ENCODE measurements at regions not wholly inside any gene's neighbourhood (a gene's known extent, or its start where the extent isn't known, plus 50 kb on each side); places are given as distances from the start of the nearest gene placed in this dataset.

- Histone ChIP-seq H3K4me1 (ENCODE audit: control insufficient read depth, insufficient read depth, low read depth, low read length) (no peaks in the 10 kb centered on the region), H2BK5ac (ENCODE audit: low read depth, low read length, poor library complexity, severe bottlenecking) (no peak overlapping the region), H2AFZ (ENCODE audit: low read depth, low read length) (no peak overlapping the region), H3K4me3 (ENCODE audit: insufficient read depth in 1 of 2, low read depth in 1 of 2, low read length in 2 of 2) (no peak overlapping the region), H2BK120ac (ENCODE audit: low read depth, low read length) (no peak overlapping the region), H3K36me3 (ENCODE audit: control insufficient read depth in 1 of 2, insufficient read depth in 2 of 2, low read depth in 1 of 2, low read length in 2 of 2) (no peaks in the 10 kb centered on the region), H2AK5ac (ENCODE audit: low read length, severe bottlenecking) (no peak overlapping the region), H3K4me2 (ENCODE audit: low read length, poor library complexity, severe bottlenecking) (no peak overlapping the region), H3K9ac (ENCODE audit: low read length) (no peak overlapping the region), H3K14ac (ENCODE audit: low read length in 2 of 2) (no peak overlapping the region), H4K91ac (ENCODE audit: low read length) (no peak overlapping the region), H4K8ac (ENCODE audit: low read length) (no peak overlapping the region), H2BK12ac (ENCODE audit: low read length in 2 of 2) (no peak overlapping the region), H3K18ac (ENCODE audit: low read depth in 1 of 2, low read length in 2 of 2) (no peak overlapping the region), H3K4ac (ENCODE audit: low read depth in 1 of 2, low read length in 2 of 2) (no peak overlapping the region), H3K23ac (ENCODE audit: low read length in 2 of 2) (no peak overlapping the region), H3K27me3 (ENCODE audit: control insufficient read depth in 1 of 2, insufficient read depth in 1 of 2, low read length in 2 of 2) (no peaks in the 10 kb centered on the region), H3K9me3 (ENCODE audit: control insufficient read depth, low read length) (no peaks in the 10 kb centered on the region), H3K79me1 (replicated peaks; ENCODE audit: low read length, poor library complexity, severe bottlenecking) (no peaks in the 10 kb centered on the region), H3K27ac (ENCODE audit: low read length, poor library complexity, severe bottlenecking) (no peak overlapping the region), H2BK15ac (ENCODE audit: low read depth, poor library complexity, severe bottlenecking) (no peak overlapping the region)
- no peak for DNase-seq
- WGBS, result 82% methylated on average over 3 of the region's 5 CpGs
Observed at GRCh38 chr18:1604751-1605150, 700.1 kb downstream of the ADCYAP1 start.

- Histone ChIP-seq H2BK5ac (ENCODE audit: low read depth, low read length, poor library complexity, severe bottlenecking) (no peak overlapping the region), H3K4me2 (ENCODE audit: low read length, poor library complexity, severe bottlenecking) (no peak overlapping the region), H2BK12ac (ENCODE audit: low read length in 2 of 2) (no peak overlapping the region), H3K79me1 (replicated peaks; ENCODE audit: low read length, poor library complexity, severe bottlenecking) (no peaks in the 10 kb centered on the region), H3K9me3 (ENCODE audit: control insufficient read depth, low read length) (no peaks in the 10 kb centered on the region), H3K9ac (ENCODE audit: low read length) (no peak overlapping the region), H2AFZ (ENCODE audit: low read depth, low read length) (no peak overlapping the region), H3K23ac (ENCODE audit: low read length in 2 of 2) (no peak overlapping the region), H2BK15ac (ENCODE audit: low read depth, poor library complexity, severe bottlenecking) (no peak overlapping the region), H3K14ac (ENCODE audit: low read length in 2 of 2) (no peak overlapping the region), H3K4me1 (ENCODE audit: control insufficient read depth, insufficient read depth, low read depth, low read length) (no peaks in the 10 kb centered on the region), H4K91ac (ENCODE audit: low read length) (no peak overlapping the region), H3K4ac (ENCODE audit: low read depth in 1 of 2, low read length in 2 of 2) (no peak overlapping the region), H2BK120ac (ENCODE audit: low read depth, low read length) (no peak overlapping the region), H3K36me3 (ENCODE audit: control insufficient read depth in 1 of 2, insufficient read depth in 2 of 2, low read depth in 1 of 2, low read length in 2 of 2) (no peaks in the 10 kb centered on the region), H3K27ac (ENCODE audit: low read length, poor library complexity, severe bottlenecking) (no peak overlapping the region), H4K8ac (ENCODE audit: low read length) (no peak overlapping the region), H2AK5ac (ENCODE audit: low read length, severe bottlenecking) (no peak overlapping the region), H3K27me3 (ENCODE audit: control insufficient read depth in 1 of 2, insufficient read depth in 1 of 2, low read length in 2 of 2) (no peaks in the 10 kb centered on the region), H3K4me3 (ENCODE audit: insufficient read depth in 1 of 2, low read depth in 1 of 2, low read length in 2 of 2) (no peak overlapping the region), H3K18ac (ENCODE audit: low read depth in 1 of 2, low read length in 2 of 2) (no peak overlapping the region)
- no peak for DNase-seq
- 74% methylated on average over 3 of the region's 3 CpGs for WGBS
Observed at GRCh38 chr18:1618364-1618763, 713.7 kb downstream of the ADCYAP1 start.

GRCh38 chr18:1619507-1619906 is 714.8 kb downstream of the ADCYAP1 start:
- no peak for DNase-seq
- H3K18ac ChIP-seq (ENCODE audit: low read depth in 1 of 2, low read length in 2 of 2), result no peak overlapping the region
- no peaks in the 10 kb centered on the region for H3K4me1 ChIP-seq (ENCODE audit: control insufficient read depth, insufficient read depth, low read depth, low read length)
- no peaks in the 10 kb centered on the region for H3K9me3 ChIP-seq (ENCODE audit: control insufficient read depth, low read length)
- WGBS, result 62% methylated on average over 4 of the region's 5 CpGs
- H4K91ac ChIP-seq (ENCODE audit: low read length), result no peak overlapping the region
- no peak overlapping the region for H4K8ac ChIP-seq (ENCODE audit: low read length)
- H2AFZ ChIP-seq (ENCODE audit: low read depth, low read length), result no peak overlapping the region
- no peak overlapping the region for H3K9ac ChIP-seq (ENCODE audit: low read length)
- no peak overlapping the region for H2BK12ac ChIP-seq (ENCODE audit: low read length in 2 of 2)
- no peak overlapping the region for H3K4ac ChIP-seq (ENCODE audit: low read depth in 1 of 2, low read length in 2 of 2)
- H3K4me2 ChIP-seq (ENCODE audit: low read length, poor library complexity, severe bottlenecking), result no peak overlapping the region
- H3K36me3 ChIP-seq (ENCODE audit: control insufficient read depth in 1 of 2, insufficient read depth in 2 of 2, low read depth in 1 of 2, low read length in 2 of 2), result no peaks in the 10 kb centered on the region
- H2AK5ac ChIP-seq (ENCODE audit: low read length, severe bottlenecking), result no peak overlapping the region
- H3K4me3 ChIP-seq (ENCODE audit: insufficient read depth in 1 of 2, low read depth in 1 of 2, low read length in 2 of 2), result no peak overlapping the region
- H3K79me1 ChIP-seq (replicated peaks; ENCODE audit: low read length, poor library complexity, severe bottlenecking), result no peaks in the 10 kb centered on the region
- H3K14ac ChIP-seq (ENCODE audit: low read length in 2 of 2), result no peak overlapping the region
- no peak overlapping the region for H2BK120ac ChIP-seq (ENCODE audit: low read depth, low read length)
- no peaks in the 10 kb centered on the region for H3K27me3 ChIP-seq (ENCODE audit: control insufficient read depth in 1 of 2, insufficient read depth in 1 of 2, low read length in 2 of 2)
- H2BK5ac ChIP-seq (ENCODE audit: low read depth, low read length, poor library complexity, severe bottlenecking), result no peak overlapping the region
- no peak overlapping the region for H3K23ac ChIP-seq (ENCODE audit: low read length in 2 of 2)
- H3K27ac ChIP-seq (ENCODE audit: low read length, poor library complexity, severe bottlenecking), result no peak overlapping the region
- no peak overlapping the region for H2BK15ac ChIP-seq (ENCODE audit: low read depth, poor library complexity, severe bottlenecking)

GRCh38 chr18:1624612-1625011 is 719.9 kb downstream of the ADCYAP1 start:
- Histone ChIP-seq H3K9me3 (ENCODE audit: control insufficient read depth, low read length) (peaks cover 10% of the 10 kb centered on the region), H3K9ac (ENCODE audit: low read length) (no peak overlapping the region), H3K18ac (ENCODE audit: low read depth in 1 of 2, low read length in 2 of 2) (no peak overlapping the region), H3K36me3 (ENCODE audit: control insufficient read depth in 1 of 2, insufficient read depth in 2 of 2, low read depth in 1 of 2, low read length in 2 of 2) (no peaks in the 10 kb centered on the region), H3K27me3 (ENCODE audit: control insufficient read depth in 1 of 2, insufficient read depth in 1 of 2, low read length in 2 of 2) (no peaks in the 10 kb centered on the region), H3K79me1 (replicated peaks; ENCODE audit: low read length, poor library complexity, severe bottlenecking) (no peaks in the 10 kb centered on the region), H3K4me1 (ENCODE audit: control insufficient read depth, insufficient read depth, low read depth, low read length) (no peaks in the 10 kb centered on the region), H2BK5ac (ENCODE audit: low read depth, low read length, poor library complexity, severe bottlenecking) (no peak overlapping the region), H4K91ac (ENCODE audit: low read length) (no peak overlapping the region), H3K14ac (ENCODE audit: low read length in 2 of 2) (no peak overlapping the region), H2BK120ac (ENCODE audit: low read depth, low read length) (no peak overlapping the region), H2AK5ac (ENCODE audit: low read length, severe bottlenecking) (no peak overlapping the region), H2BK12ac (ENCODE audit: low read length in 2 of 2) (no peak overlapping the region), H2BK15ac (ENCODE audit: low read depth, poor library complexity, severe bottlenecking) (no peak overlapping the region), H3K4me3 (ENCODE audit: insufficient read depth in 1 of 2, low read depth in 1 of 2, low read length in 2 of 2) (no peak overlapping the region), H3K4me2 (ENCODE audit: low read length, poor library complexity, severe bottlenecking) (no peak overlapping the region), H3K4ac (ENCODE audit: low read depth in 1 of 2, low read length in 2 of 2) (no peak overlapping the region), H2AFZ (ENCODE audit: low read depth, low read length) (no peak overlapping the region), H3K27ac (ENCODE audit: low read length, poor library complexity, severe bottlenecking) (no peak overlapping the region), H4K8ac (ENCODE audit: low read length) (no peak overlapping the region), H3K23ac (ENCODE audit: low read length in 2 of 2) (no peak overlapping the region)
- no CpG with 5 or more reads among the region's 2 CpGs for WGBS
- DNase-seq, result no peak
